MM.1S (cell line): ENCODE measurements at regions not wholly inside any gene's neighbourhood (a gene's known extent, or its start where the extent isn't known, plus 50 kb on each side); places are given as distances from the start of the nearest gene placed in this dataset.
"Not testable (repeated sequence)": the region's sequence is repeated elsewhere in the genome, so short reads cannot be mapped to it uniquely, and the experiment has no call there.

ENCODE experiments used
- DNase-seq: peaks from one replicate; pipeline ENCODE4 v3.0.0-alpha.2; 2015
- H2AFZ ChIP-seq: fragments of 300-600 bp; sonication (generic); 2 replicates; pipeline ENCODE4 v1.6.0; 2016; ENCODE audit warnings: antibody characterized with exemption, low read length
- H3F3A ChIP-seq: fragments of 300-600 bp; sonication (generic); 2 replicates; pipeline ENCODE4 v1.6.1; 2016; ENCODE audit warnings: mild to moderate bottlenecking, antibody characterized with exemption, low read length, moderate library complexity, mixed read lengths; ENCODE audit not compliant: insufficient read depth
- H3K27ac ChIP-seq: fragments of 300-600 bp; sonication (generic); 2 replicates; pipeline ENCODE4 v1.5.1; 2016; ENCODE audit warnings: mild to moderate bottlenecking, low read length
- H3K27me3 ChIP-seq: fragments of 300-600 bp; sonication (generic); replicated peaks from 2 replicates; pipeline ENCODE4 v1.6.0; 2016; ENCODE audit warnings: low read length; ENCODE audit not compliant: insufficient read depth
- H3K36me3 ChIP-seq: fragments of 300-600 bp; sonication (generic); replicated peaks from 2 replicates; pipeline ENCODE4 v1.6.1; 2016; ENCODE audit warnings: mild to moderate bottlenecking, low read length, mixed read lengths; ENCODE audit not compliant: insufficient read depth
- H3K4me1 ChIP-seq: fragments of 300-600 bp; sonication (generic); 2 replicates; pipeline ENCODE4 v1.6.1; 2016; ENCODE audit warnings: low read length, mixed read lengths
- H3K4me2 ChIP-seq: fragments of 300-600 bp; sonication (generic); 2 replicates; pipeline ENCODE4 v1.6.0; 2016; ENCODE audit warnings: low read depth, low read length
- H3K4me3 ChIP-seq: fragments of 300-600 bp; sonication (generic); 2 replicates; pipeline ENCODE4 v1.5.1; 2016; ENCODE audit warnings: low read length, mixed read lengths
- H3K79me2 ChIP-seq: fragments of 300-600 bp; sonication (generic); 2 replicates; pipeline ENCODE4 v1.6.1; 2016; ENCODE audit warnings: mixed run types, low read length, mixed read lengths
- H3K9ac ChIP-seq: fragments of 300-600 bp; sonication (generic); 2 replicates; pipeline ENCODE4 v1.6.1; 2016; ENCODE audit warnings: low read length, mixed read lengths
- H3K9me2 ChIP-seq: fragments of 300-600 bp; sonication (generic); replicated peaks from 2 replicates; pipeline ENCODE4 v1.6.1; 2016; ENCODE audit warnings: mild to moderate bottlenecking, low read length, mixed read lengths; ENCODE audit not compliant: insufficient read depth
- H3K9me3 ChIP-seq: fragments of 300-600 bp; sonication (generic); replicated peaks from 2 replicates; pipeline ENCODE4 v1.6.1; 2016; ENCODE audit warnings: mild to moderate bottlenecking, low read length, mixed read lengths; ENCODE audit not compliant: insufficient read depth
- H4K20me1 ChIP-seq: fragments of 300-600 bp; sonication (generic); 2 replicates; pipeline ENCODE4 v1.6.1; 2016; ENCODE audit warnings: mild to moderate bottlenecking, low read length, moderate library complexity, mixed read lengths; ENCODE audit not compliant: insufficient read depth
- EZH2 ChIP-seq: fragments of 300-600 bp; sonication (generic); optimal IDR thresholded peaks from 2 replicates; pipeline ENCODE3; 2017; ENCODE audit warnings: low read depth, mild to moderate bottlenecking, antibody characterized with exemption, low read length, mixed read lengths
- EZH2phosphoT487 ChIP-seq: fragments of 300-600 bp; sonication (generic); IDR thresholded peaks from 2 replicates; pipeline ENCODE4 v1.6.1; 2018; ENCODE audit warnings: antibody characterized with exemption, low read length
- TF ChIP-seq, protein P1 (sequence below): fragments of 300-600 bp; sonication (generic); IDR thresholded peaks from 2 replicates; pipeline ENCODE4 v1.5.1; 2016; ENCODE audit warnings: antibody characterized with exemption, low read length, mixed read lengths

DNA sequence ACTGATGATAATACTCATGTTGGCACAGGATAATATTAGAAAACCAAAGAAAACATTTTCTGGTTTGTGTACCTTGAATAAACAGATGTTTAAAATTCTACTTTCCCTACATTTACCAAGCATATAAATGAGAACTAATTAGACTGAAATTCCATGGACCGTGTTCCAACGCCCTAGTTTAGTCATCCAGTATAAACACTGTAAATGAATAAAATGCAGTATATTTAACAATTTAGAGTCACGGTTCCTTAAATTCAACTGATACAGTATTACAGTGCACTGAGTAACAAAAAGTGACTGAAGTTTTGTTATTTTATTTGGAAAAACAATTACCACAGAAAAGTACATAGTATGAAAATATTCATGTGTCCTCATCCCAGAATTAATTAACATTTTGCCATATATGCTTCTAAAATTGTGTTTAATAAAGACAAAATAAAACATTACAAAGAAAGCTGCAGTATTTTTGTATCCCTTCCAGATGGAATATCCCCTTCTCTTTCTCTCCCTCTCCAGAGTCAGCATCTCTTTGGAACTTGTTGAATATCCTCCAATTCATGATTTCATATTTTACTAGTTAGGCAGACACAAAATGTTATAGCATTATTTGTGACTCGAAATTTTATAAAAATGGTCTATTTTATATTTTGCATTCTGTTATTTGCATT, 112.5 kb downstream of the HMHB1 start:
- H3F3A ChIP-seq = no peaks in the 10 kb centered on the region
- H3K27me3 ChIP-seq = no peaks in the 10 kb centered on the region
- no peak overlapping the region for H3K4me2 ChIP-seq
- no peaks in the 10 kb centered on the region for H3K9me2 ChIP-seq
- H2AFZ ChIP-seq = no peak overlapping the region
- no peaks in the 10 kb centered on the region for H3K79me2 ChIP-seq
- H3K4me3 ChIP-seq = no peak overlapping the region
- no peak overlapping the region for H3K9ac ChIP-seq
- H3K36me3 ChIP-seq = no peaks in the 10 kb centered on the region
- no peaks in the 10 kb centered on the region for H3K4me1 ChIP-seq
- no peaks in the 10 kb centered on the region for H3K9me3 ChIP-seq
- TF ChIP-seq EZH2phosphoT487 (no peak), EZH2 (no peak)
- TF ChIP-seq, protein P1, sequence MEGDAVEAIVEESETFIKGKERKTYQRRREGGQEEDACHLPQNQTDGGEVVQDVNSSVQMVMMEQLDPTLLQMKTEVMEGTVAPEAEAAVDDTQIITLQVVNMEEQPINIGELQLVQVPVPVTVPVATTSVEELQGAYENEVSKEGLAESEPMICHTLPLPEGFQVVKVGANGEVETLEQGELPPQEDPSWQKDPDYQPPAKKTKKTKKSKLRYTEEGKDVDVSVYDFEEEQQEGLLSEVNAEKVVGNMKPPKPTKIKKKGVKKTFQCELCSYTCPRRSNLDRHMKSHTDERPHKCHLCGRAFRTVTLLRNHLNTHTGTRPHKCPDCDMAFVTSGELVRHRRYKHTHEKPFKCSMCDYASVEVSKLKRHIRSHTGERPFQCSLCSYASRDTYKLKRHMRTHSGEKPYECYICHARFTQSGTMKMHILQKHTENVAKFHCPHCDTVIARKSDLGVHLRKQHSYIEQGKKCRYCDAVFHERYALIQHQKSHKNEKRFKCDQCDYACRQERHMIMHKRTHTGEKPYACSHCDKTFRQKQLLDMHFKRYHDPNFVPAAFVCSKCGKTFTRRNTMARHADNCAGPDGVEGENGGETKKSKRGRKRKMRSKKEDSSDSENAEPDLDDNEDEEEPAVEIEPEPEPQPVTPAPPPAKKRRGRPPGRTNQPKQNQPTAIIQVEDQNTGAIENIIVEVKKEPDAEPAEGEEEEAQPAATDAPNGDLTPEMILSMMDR = no peak
- H3K27ac ChIP-seq = no peak overlapping the region
- no peaks in the 10 kb centered on the region for H4K20me1 ChIP-seq
- no peak for DNase-seq

DNA sequence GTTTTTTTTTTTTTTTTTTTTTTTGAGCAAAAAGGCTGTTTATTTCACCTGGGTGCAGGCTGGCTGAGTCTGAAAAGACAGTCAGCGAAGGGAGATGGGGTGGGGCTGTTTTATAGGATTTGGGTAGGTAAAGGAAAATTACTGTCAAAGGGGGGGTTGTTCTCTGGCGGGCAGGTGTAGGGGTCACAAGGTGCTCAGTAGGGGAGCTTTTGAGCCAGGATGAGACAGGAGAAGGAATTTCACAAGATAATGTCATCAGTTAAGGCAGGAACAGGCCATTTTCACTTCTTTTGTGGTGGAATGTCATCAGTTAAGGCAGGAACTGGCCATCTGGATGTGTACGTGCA, 113.0 kb downstream of the HMHB1 start:
- H3K9me3 ChIP-seq, H3F3A ChIP-seq, DNase-seq, H3K27me3 ChIP-seq, H3K36me3 ChIP-seq, H3K79me2 ChIP-seq, H3K27ac ChIP-seq, H3K4me2 ChIP-seq, H4K20me1 ChIP-seq, H3K9ac ChIP-seq, H3K4me3 ChIP-seq, H2AFZ ChIP-seq, H3K9me2 ChIP-seq, H3K4me1 ChIP-seq: not testable (repeated sequence)

DNA sequence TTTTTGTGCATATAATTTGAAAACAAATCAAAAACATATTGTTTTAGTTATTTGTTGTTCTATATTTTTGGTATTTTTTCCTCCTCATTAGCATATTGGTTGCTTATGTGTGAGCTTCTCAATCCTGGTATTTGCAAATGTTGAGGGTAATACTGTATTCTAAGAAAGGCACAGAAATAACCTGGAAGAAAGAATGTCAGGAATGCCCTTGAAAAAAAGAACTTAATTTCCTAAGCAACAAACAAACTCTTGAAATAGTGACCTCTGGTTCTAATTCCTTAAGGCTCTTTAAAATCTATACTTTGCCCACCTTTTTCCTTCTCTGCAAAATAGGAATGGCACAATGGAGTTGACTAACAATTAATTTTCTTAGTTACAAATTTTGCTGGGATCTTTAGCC, 117.5 kb downstream of the HMHB1 start:
- Histone ChIP-seq H3K79me2 (no peaks in the 10 kb centered on the region), H3K9me2 (no peaks in the 10 kb centered on the region), H4K20me1 (no peaks in the 10 kb centered on the region), H3K4me1 (no peaks in the 10 kb centered on the region), H3F3A (no peaks in the 10 kb centered on the region), H3K27me3 (no peaks in the 10 kb centered on the region), H3K36me3 (no peaks in the 10 kb centered on the region), H3K4me2 (no peak overlapping the region), H2AFZ (no peak overlapping the region), H3K9me3 (no peaks in the 10 kb centered on the region), H3K27ac (no peak overlapping the region), H3K4me3 (no peak overlapping the region), H3K9ac (no peak overlapping the region)
- DNase-seq = no peak
- no peak for TF ChIP-seq EZH2phosphoT487
- TF ChIP-seq EZH2 = no peak
- TF ChIP-seq, protein P1 = no peak

DNA sequence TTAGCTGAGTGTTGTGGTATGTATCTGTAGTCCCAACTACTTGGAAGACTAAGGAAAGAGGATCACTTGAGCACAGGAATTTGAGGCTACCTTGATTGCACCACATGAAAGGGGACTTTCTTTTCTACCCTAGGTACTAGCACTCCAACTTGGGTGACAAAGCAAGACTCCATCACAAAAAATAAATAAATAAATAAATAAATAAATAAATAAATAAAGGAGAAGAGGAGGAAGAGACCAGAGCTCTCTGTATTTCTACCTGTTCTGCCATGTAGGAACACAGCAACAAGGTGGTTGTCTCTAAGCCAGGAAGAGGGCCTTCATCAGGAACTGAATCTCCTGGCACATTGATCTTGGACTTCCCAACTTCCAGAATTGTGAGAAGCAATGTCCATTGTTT, 118.6 kb downstream of the HMHB1 start:
- H3K79me2 ChIP-seq = no peaks in the 10 kb centered on the region
- no peaks in the 10 kb centered on the region for H3K36me3 ChIP-seq
- no peaks in the 10 kb centered on the region for H3K9me2 ChIP-seq
- H3K4me2 ChIP-seq = no peak overlapping the region
- H3K9me3 ChIP-seq = no peaks in the 10 kb centered on the region
- H3K4me1 ChIP-seq = no peaks in the 10 kb centered on the region
- H4K20me1 ChIP-seq = no peaks in the 10 kb centered on the region
- no peaks in the 10 kb centered on the region for H3F3A ChIP-seq
- H3K4me3 ChIP-seq = no peak overlapping the region
- H3K9ac ChIP-seq = no peak overlapping the region
- H2AFZ ChIP-seq = no peak overlapping the region
- TF ChIP-seq, protein P1 = no peak
- TF ChIP-seq EZH2phosphoT487 (no peak), EZH2 (no peak)
- no peak overlapping the region for H3K27ac ChIP-seq
- no peak for DNase-seq
- no peaks in the 10 kb centered on the region for H3K27me3 ChIP-seq
